Ishikawa (cell line): ENCODE measurements at regions not wholly inside any gene's neighbourhood (a gene's known extent, or its start where the extent isn't known, plus 50 kb on each side); places are given as distances from the start of the nearest gene placed in this dataset.

Experiments
- CEBPB ChIP-seq: IDR thresholded peaks from 2 replicates; pipeline ENCODE4 v1.6.1; 2012
- CREB1 ChIP-seq: IDR thresholded peaks from 2 replicates; pipeline ENCODE4 v1.6.1; 2012; ENCODE audit warnings: low read depth
- EGR1 ChIP-seq: IDR thresholded peaks from 2 replicates; pipeline ENCODE4 v1.6.1; 2012
- EP300 ChIP-seq: IDR thresholded peaks from 2 replicates; pipeline ENCODE4 v1.6.1; 2012; ENCODE audit warnings: borderline replicate concordance
- FOXM1 ChIP-seq: IDR thresholded peaks from 2 replicates; pipeline ENCODE4 v1.6.1; 2012; ENCODE audit warnings: low read depth, borderline replicate concordance
- MAX ChIP-seq: IDR thresholded peaks from 2 replicates; pipeline ENCODE4 v1.6.1; 2012
- RAD21 ChIP-seq: IDR thresholded peaks from 2 replicates; pipeline ENCODE4 v1.6.1; 2012; ENCODE audit warnings: low read depth
- TAF1 ChIP-seq: IDR thresholded peaks from 2 replicates; pipeline ENCODE4 v1.6.1; 2012; ENCODE audit warnings: low read depth, mild to moderate bottlenecking
- TEAD4 ChIP-seq: IDR thresholded peaks from 2 replicates; pipeline ENCODE4 v1.6.1; 2012
- USF1 ChIP-seq: IDR thresholded peaks from 2 replicates; pipeline ENCODE4 v1.6.1; 2012
- YY1 ChIP-seq: IDR thresholded peaks from 2 replicates; pipeline ENCODE4 v1.6.1; 2012; ENCODE audit warnings: low read depth
- ZBTB7A ChIP-seq: IDR thresholded peaks from 2 replicates; pipeline ENCODE4 v1.6.1; 2012; ENCODE audit warnings: low read depth

GRCh38 chr6:91879386-91879995, 1292.6 kb upstream of the MAP3K7 start:
- no peak for TF ChIP-seq EGR1
- TF ChIP-seq MAX = 0 out of 2 replicates have a peak, but pooled peaks have one; percentile 17
- no peak for TF ChIP-seq RAD21
- no peak for TF ChIP-seq CREB1
- no peak for TF ChIP-seq YY1
- peak; percentile 43; the same call in 1 of the 2 replicates for TF ChIP-seq FOXM1
- TF ChIP-seq EP300 = peak; percentile 60; the same call in 1 of the 2 replicates
- no peak for TF ChIP-seq TAF1
- peak; percentile 38; the same call in 1 of the 2 replicates for TF ChIP-seq TEAD4
- TF ChIP-seq CEBPB = no peak
- TF ChIP-seq ZBTB7A = no peak
- TF ChIP-seq USF1 = no peak
